ENCODE measurements at regions not wholly inside any gene's neighbourhood (a gene's known extent, or its start where the extent isn't known, plus 50 kb on each side); places are given as distances from the start of the nearest gene placed in this dataset.
A peak's percentile ranks its signal among the peaks of the same experiment; 100 is the strongest.

DNA sequence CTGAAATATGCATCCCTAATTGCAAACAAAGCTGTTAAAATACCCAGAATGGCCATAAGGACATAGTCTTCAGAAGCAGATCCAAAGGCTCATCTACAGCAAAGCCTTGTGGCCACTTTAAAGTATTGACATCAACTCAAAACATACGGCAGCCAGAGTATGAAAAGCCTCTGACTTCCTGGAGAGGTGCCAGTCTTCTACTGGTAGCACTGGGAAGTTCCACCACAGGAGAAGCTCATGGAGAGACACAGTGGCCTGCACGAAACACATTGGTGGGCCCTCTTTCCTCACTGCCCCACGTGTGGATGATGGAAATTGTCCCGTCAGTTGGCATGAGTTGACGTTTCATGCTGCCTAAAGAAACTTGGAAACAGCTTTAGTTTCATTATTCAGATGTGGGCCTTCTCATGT lies 202.6 kb upstream of the HEY2 start:
- no peak overlapping the region for H4K5ac ChIP-seq (ENCODE audit: insufficient read length, low read depth, low read length)
- no peaks in the 10 kb centered on the region for H3K9me3 ChIP-seq (ENCODE audit: control insufficient read depth, low read depth, low read length)
- H2BK120ac ChIP-seq (ENCODE audit: low read depth, low read length, poor library complexity, severe bottlenecking): no peak overlapping the region
- DNase-seq: no peak
- no peak overlapping the region for H2BK15ac ChIP-seq (ENCODE audit: low read depth, low read length)
- TF ChIP-seq, protein P1, sequence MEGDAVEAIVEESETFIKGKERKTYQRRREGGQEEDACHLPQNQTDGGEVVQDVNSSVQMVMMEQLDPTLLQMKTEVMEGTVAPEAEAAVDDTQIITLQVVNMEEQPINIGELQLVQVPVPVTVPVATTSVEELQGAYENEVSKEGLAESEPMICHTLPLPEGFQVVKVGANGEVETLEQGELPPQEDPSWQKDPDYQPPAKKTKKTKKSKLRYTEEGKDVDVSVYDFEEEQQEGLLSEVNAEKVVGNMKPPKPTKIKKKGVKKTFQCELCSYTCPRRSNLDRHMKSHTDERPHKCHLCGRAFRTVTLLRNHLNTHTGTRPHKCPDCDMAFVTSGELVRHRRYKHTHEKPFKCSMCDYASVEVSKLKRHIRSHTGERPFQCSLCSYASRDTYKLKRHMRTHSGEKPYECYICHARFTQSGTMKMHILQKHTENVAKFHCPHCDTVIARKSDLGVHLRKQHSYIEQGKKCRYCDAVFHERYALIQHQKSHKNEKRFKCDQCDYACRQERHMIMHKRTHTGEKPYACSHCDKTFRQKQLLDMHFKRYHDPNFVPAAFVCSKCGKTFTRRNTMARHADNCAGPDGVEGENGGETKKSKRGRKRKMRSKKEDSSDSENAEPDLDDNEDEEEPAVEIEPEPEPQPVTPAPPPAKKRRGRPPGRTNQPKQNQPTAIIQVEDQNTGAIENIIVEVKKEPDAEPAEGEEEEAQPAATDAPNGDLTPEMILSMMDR (conservative IDR thresholded peaks at IDR 0.05): peak; percentile 26; the same call in 1 of the 3 replicates
- Mint-ChIP-seq H3K4me3 (no peak overlapping the region), H3K4me1 (peaks cover 16 to 25% of the 10 kb centered on the region in 2 experiments), H3K36me3 (ENCODE audit: insufficient read depth in 1 of 3, low read depth in 3 of 3) (peaks cover 0 to 5% (median 0%) of the 10 kb centered on the region in 3 experiments; a peak in 1 of 7 replicates), H3K27ac (no peak overlapping the region), H3K9me3 (peaks cover 0 to 5% of the 10 kb centered on the region in 2 experiments; a peak in 2 of 5 replicates), H3K27me3 (ENCODE audit: low read depth) (no peaks in the 10 kb centered on the region; the same call in 1 of the 2 replicates)
- no peak overlapping the region for H4K91ac ChIP-seq (ENCODE audit: insufficient read length, low read depth, low read length)
- no peak overlapping the region for H2AFZ ChIP-seq (ENCODE audit: low read length)
- H3K4ac ChIP-seq (ENCODE audit: low read depth, low read length): no peak overlapping the region
- H3K9ac ChIP-seq (ENCODE audit: extremely low read depth, insufficient read length, low read length): no peak overlapping the region
- no peak overlapping the region for H3K18ac ChIP-seq (ENCODE audit: insufficient read length, low read depth, low read length)
- H3K14ac ChIP-seq (ENCODE audit: insufficient read depth, low read length): no peak overlapping the region
- H3K27me3 ChIP-seq (ENCODE audit: insufficient read depth, low read length): no peaks in the 10 kb centered on the region
- H2BK20ac ChIP-seq (ENCODE audit: low read depth, low read length, poor library complexity, severe bottlenecking): no peak overlapping the region
- no peaks in the 10 kb centered on the region for H3K23me2 ChIP-seq (ENCODE audit: insufficient read length, low read depth, low read length, poor library complexity, severe bottlenecking)
- H3K56ac ChIP-seq (ENCODE audit: insufficient read length, low read depth, low read length): no peak overlapping the region
- no peak overlapping the region for H3K27ac ChIP-seq (ENCODE audit: insufficient read length, low read depth, low read length)
- no peak overlapping the region for H3T11ph ChIP-seq (ENCODE audit: low read length)
- H3K4me2 ChIP-seq (ENCODE audit: insufficient read depth, insufficient read length, low read length): no peak overlapping the region
- H2AK5ac ChIP-seq (ENCODE audit: insufficient read length, low read length): no peak overlapping the region
- H3K23ac ChIP-seq (ENCODE audit: insufficient read length, low read depth, low read length): no peak overlapping the region
- H3K4me1 ChIP-seq (ENCODE audit: insufficient read depth, low read length): no peaks in the 10 kb centered on the region; the same call in 1 of the 2 replicates
- no peaks in the 10 kb centered on the region for H4K20me1 ChIP-seq (ENCODE audit: control insufficient read depth, insufficient read depth, insufficient read length)
- WGBS (ENCODE audit: extremely low coverage, insufficient read length, low lambda C conversion rate): no CpG with 5 or more reads among the region's 5 CpGs
- H3K79me1 ChIP-seq (ENCODE audit: insufficient read depth, low read depth, low read length, poor library complexity, severe bottlenecking): no peaks in the 10 kb centered on the region
- no peak overlapping the region for H4K8ac ChIP-seq (replicated peaks; ENCODE audit: insufficient read length, low read depth, low read length)
- H3K79me2 ChIP-seq (ENCODE audit: insufficient read depth, low read length): no peaks in the 10 kb centered on the region
- no peak overlapping the region for H2BK12ac ChIP-seq (ENCODE audit: insufficient read length, low read depth, low read length)
- no peak overlapping the region for H2BK5ac ChIP-seq (ENCODE audit: insufficient read length, low read length)
